HG02759 (cell line): ENCODE measurements at regions not wholly inside any gene's neighbourhood (a gene's known extent, or its start where the extent isn't known, plus 50 kb on each side); places are given as distances from the start of the nearest gene placed in this dataset.

Experiments
- ATAC-seq: cut with Tn5 transposase; IDR thresholded peaks from one replicate; pipeline ENCODE4 v1.9.1; 2021; ENCODE audit warnings: mild to moderate bottlenecking, moderate library complexity; ENCODE audit not compliant: unreplicated experiment

GRCh38 chr16:66266436-66267291 is 99.8 kb upstream of the CDH5 start:
- no peak for ATAC-seq

- no peak for ATAC-seq
These were observed 100.8 kb upstream of the CDH5 start for GRCh38 chr16:66265556-66266141.

GRCh38 chr16:66265048-66265415 is 101.5 kb upstream of the CDH5 start:
- no peak for ATAC-seq

GRCh38 chr16:66264311-66265047 is 102.0 kb upstream of the CDH5 start:
- no peak for ATAC-seq

GRCh38 chr16:66263973-66264310 is 102.5 kb upstream of the CDH5 start:
- ATAC-seq: no peak

GRCh38 chr16:66263168-66263972 is 103.1 kb upstream of the CDH5 start:
- no peak for ATAC-seq

- ATAC-seq: no peak
These were observed 104.0 kb upstream of the CDH5 start for GRCh38 chr16:66262253-66263167.

- no peak for ATAC-seq
These were observed 104.7 kb upstream of the CDH5 start for GRCh38 chr16:66261826-66262225.

- ATAC-seq: no peak
These were observed 105.8 kb upstream of the CDH5 start for GRCh38 chr16:66260522-66261254.

GRCh38 chr16:66258916-66259845 is 107.3 kb upstream of the CDH5 start:
- ATAC-seq: no peak

GRCh38 chr16:66256919-66257318 is 109.6 kb upstream of the CDH5 start:
- no peak for ATAC-seq

GRCh38 chr16:66255647-66256046 is 110.8 kb upstream of the CDH5 start:
- no peak for ATAC-seq

GRCh38 chr16:66254751-66255150 is 111.7 kb upstream of the CDH5 start:
- ATAC-seq: no peak

GRCh38 chr16:66254106-66254505 is 112.4 kb upstream of the CDH5 start:
- ATAC-seq: no peak

- no peak for ATAC-seq
These were observed 114.9 kb upstream of the CDH5 start for GRCh38 chr16:66251476-66252160.

GRCh38 chr16:66250686-66251431 is 115.6 kb upstream of the CDH5 start:
- ATAC-seq: no peak
